Occipital lobe (tissue), 1 donor: ENCODE measurements at regions not wholly inside any gene's neighbourhood (a gene's known extent, or its start where the extent isn't known, plus 50 kb on each side); places are given as distances from the start of the nearest gene placed in this dataset.

Experiments
- DNase-seq: peaks from one replicate; lab custom pipeline; 2025; lab: John Stamatoyannopoulos, UW

DNA sequence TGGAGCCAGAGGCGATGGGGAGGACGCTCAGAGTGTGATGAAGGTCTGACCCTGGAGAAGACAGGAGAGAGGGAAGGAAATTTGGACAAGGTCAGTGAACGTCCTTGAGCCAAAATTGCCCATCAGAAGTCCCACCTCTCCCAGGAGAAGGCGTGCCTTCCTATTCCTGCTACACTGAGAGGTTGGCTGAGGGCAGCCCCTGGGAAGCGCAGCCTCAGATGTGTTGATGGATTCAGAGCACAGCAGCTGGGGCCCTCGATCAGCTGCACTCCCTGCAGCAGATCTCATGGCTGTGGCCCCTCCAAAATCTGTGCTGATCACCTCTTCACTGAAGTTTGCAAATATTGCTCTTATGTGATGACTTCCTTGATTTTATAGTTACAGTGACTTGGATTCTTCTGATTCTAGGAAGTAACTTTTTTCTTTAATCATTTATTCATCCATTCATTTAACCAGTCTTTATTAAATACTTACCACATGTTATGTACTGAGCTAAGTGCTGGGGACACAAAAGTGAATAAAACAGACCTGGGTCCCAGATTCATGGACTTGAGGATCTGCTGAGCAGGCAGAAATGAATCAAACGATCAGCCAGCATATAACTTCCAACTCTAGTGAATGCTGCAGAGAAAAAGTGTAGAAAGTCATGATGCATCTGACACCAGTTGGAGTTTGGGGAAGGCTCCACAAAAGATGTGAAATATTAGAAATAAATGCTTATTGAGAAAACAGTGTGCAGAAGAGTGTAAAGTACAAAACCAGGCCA lies 69.6 kb upstream of the ARMC2 start:
- no peak for DNase-seq

DNA sequence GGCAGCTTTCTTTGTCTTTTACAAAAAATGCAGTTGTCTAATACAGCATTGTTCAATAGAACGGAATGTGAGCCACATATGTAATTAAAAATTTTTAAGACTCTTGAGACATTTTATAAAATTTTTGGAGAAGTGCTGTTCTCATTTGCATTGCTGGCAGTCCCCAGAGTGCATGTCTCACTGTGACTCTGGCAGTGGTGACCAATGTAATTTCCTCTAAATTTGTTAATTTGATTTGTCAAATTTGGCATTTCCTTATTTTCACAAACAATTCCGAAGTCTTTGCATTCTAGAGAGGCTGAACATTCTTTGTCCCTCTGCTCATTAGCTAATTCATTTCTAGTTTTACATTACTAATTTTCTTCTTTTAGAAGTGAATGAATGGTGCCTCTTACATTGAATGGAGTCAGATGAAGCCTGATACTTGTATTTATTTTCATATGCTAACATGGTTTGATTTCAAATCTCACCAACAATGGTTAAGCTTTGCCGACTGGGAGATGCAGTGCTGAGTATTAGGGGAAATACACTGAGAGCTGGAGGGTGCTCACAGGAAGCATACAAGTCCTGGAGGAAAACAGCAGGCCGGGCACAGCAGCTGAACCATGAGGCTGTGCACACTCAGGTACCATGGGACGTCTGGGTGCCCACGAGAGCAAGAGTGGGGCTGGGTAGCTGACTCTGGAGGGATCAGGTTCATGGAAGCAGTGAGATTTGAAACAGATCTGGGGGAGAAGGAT lies 68.5 kb upstream of the ARMC2 start:
- no peak for DNase-seq

DNA sequence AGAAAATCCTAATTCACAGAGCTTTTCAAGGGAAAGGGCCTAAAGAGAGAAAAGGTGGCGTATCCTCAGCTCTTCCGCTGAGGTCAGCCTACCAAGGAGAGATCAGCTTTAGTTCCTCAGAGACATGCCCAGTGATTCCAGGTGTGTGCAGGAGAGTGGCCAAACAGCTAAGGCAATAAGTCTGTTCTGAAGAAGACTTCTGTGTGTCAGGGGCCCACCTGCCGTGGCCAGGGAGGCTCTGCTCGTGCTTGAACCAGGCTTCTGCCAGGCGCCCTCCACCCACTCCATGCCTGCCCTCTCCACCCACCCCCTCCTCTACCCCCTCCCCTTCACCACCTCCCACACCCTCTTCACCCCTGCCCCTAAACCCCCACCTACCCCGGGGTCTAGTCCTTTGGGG lies 67.4 kb upstream of the ARMC2 start:
- DNase-seq: no peak

DNA sequence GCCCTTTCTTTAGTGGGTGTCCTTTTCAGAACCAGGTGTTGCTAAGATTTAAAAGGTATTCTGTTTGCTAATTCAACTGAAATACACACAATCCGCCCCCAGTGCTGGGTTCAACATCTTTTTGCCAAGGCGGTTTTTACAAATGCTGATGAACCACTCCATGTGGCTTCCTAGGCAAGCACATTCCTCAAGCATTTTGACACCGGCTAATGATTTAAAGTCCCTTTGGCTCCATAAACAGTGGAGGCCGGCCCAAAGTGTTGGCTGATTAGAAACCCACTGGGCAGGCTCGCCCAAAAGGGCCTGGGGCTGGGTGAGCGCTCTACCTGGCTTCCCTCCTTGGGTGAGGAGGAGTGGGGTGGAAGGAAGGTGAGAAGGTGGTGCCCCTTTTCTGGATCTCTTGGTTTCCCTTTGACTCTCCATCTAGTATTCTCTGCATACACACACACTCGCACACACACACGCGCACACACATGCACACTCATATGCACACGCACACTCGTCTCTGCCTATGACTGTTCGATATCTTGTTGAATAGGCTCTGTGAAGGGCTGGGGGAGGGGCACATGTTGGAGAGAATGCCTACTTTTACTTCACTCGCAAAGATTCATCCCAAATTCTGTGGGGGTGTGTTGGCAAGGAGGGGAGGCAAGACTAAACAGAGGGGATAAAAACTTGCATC lies 66.7 kb upstream of the ARMC2 start:
- no peak for DNase-seq

DNA sequence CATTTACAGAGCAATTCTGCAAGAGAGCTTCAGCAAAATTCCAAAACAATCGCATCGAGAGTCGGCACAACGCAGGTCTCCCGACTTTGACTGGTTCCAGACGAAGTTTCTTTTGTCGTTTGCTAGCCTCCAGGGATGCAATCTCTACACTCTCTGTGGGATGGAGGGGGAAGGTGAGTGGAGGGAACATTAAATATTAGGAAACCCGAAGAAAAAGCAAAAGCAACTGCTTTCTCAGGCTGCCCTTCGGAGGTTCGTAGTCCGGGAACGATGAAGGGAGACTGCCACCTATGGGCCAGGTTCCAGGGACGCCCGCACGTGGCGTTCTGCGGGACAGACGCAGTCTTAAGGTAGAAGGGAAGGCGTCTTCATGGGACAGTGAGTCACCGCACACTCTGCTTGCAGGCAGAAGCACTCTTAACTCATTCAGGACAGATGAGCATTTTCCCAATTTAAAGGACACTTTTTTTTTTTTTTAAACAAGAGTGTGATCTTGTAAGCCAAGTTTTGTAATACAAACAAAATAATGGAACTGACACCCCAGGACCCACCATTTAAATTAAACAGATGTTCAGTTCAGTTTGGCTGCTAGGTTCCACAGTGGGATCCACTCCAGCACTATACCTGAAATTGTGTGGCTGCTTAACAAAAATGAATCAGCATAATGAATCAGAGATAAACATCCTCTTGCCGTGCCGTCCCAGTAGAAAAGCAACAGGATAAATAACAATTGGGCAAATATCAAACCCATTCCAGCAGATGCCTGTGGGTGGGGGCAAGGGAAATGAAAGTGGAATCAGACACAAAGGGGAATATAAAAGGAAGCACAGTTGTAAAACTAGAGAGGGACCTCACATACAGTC lies 65.8 kb upstream of the ARMC2 start:
- peak; percentile 65 for DNase-seq

DNA sequence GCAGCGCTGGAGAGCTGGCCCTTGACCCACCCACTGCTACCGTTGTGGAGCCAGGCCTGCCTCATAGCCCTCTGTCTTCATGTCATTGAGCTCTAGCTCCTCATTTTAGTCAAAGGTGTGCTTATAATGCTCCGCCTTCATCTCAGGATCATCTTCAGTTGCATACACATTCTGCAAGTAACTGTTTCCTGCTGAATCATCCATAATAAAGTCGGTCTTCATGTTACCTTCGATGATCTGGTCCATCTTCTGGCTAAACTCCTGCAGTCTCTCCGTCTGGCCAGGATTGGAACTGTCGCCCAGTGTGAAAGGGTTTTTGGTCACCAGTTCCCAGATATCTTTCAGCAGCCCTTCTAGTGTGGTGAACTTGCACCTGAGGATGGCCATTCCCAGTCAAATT lies 62.6 kb upstream of the ARMC2 start:
- no peak for DNase-seq

DNA sequence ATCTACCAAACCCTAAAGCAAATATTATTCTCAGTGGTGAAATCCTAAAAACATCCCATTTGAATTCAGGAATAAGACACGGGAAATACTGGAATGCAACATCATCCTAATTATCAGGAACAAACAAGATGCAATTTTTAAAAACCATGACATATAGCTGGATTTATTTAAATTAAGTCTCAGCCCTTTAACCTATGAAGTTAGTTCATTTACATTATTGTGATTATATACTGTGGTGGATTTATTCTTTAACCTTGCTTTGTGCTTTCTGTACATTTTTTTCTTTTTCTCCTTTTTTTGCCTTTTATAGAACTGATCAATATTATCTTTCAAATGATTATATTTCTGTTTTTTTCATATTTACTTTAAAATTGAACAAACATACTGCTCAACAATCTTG lies 59.8 kb upstream of the ARMC2 start:
- DNase-seq: no peak

DNA sequence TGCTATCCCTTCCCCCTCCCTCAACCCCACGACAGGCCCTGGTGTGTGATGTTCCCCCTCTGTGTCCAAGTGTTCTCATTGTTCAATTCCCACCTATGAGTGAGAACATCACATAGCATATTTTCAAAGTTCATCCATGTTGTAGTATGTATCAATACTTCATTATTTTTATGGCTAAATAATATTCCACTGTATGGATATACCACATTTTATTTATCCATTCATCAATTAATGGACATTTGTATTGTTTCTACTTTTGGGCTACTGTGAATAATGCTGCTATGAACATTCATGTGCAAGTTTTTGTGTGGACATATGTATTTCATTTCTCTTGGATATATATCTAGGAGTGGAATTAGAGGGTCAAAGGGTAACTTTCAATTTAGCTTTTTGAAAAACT lies 58.7 kb upstream of the ARMC2 start:
- no peak for DNase-seq

DNA sequence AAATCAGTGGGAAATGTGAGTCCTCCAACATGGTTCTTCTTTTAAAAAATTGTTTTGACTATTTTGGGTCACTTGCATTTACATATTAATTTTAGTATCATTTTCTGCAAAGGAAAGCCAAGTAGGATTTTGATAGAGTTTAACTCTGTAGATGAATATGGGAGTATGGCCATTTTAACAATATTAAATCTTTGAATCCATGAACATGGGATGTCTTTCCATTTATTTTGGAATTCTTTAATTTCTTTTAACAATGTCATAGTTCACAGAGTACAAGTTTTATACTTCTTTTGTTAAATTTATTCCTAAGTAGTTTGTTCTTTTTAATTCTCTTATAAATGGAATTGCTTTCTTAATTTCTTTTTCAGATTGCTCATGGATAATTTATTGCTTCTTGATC lies 56.5 kb upstream of the ARMC2 start:
- DNase-seq: no peak

DNA sequence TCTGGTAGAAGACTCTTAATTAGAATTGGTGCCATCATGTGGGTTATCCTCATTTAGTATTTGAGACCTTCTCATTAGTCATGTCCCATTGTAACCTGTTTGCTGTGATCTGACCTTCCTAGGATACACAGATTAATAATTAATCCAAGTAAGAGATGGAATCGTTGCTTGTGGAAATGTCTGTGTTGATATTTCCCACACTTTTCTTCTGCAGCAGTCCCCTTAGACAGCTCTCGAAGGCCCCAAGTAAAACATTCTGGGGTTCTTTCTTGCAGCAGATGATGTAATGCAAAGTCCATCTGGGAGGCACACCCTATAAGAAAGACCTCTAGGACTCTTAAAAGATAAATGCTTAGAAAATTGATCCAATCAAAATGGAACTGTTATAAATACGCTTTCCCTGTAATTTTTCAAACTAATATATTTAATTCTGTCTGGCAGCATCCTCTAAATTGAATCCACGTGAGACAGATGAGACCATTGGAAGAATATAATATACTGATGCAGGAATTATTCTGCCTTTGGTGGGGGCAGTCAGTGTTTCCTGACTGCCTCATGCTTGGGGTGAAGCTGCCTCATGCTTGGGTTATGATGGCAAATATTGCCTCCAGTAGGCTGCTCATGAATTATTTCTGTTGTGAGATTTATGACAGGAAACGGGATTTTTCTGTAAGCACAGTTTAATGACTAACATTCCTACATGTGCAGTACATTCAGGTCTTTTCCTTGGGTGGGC lies 54.5 kb upstream of the ARMC2 start:
- DNase-seq: no peak

DNA sequence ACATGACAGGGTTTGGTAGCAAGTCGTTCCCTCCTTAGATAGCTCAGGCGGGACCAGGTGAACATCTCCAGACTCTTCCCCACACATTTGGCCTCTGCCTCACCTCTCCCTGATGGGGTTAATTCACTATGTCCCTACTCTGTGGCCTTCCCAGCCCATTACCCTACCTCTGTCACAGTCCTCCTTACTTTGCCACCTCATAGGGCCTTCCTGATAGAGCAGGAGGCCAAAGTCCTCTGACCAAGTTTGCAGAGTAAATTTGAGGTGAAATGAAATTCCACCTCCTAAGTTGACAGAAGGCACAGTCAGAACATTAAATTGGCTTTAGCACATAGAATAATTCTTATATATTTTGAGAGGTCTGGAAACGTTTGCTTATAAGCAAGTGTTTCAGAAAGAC lies 53.1 kb upstream of the ARMC2 start:
- no peak for DNase-seq

DNA sequence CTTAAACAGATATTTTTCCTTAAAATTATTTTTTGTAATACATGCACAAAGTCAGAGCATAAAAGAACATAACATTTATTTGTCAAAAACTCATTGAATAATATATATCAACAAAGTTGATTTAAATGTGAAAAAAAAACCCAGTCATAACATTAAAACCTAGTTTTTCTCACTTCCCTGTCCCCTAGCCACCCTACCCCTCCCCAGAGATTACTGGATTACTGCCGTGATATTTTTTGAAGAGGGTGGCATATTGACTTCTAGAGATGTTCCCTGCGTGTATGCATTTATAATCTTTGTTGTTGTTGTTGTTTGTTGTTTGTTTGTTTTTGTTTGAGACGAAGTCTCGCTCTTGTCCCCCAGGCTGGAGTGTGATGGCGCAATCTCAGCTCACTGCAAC lies 52.4 kb upstream of the ARMC2 start:
- no peak for DNase-seq

DNA sequence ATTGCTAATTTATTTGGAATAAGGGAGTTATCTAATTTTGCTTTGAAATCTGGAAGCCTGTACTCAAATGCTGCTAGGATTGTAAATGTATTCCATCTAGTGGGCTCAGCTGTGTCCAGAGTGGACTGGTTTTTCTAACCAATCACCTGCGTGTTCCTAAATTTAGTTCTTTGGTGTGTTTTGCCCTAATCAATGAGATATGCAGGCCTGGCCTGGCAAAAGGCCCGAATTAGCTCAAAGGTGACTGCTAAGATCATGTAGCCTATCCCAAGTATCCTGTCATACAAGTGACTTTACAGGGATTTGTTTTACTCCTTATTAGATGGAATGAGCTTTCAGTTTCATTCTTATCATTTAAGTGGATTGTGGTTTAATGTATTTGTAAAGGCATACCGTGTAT lies 51.3 kb upstream of the ARMC2 start:
- DNase-seq: no peak

DNA sequence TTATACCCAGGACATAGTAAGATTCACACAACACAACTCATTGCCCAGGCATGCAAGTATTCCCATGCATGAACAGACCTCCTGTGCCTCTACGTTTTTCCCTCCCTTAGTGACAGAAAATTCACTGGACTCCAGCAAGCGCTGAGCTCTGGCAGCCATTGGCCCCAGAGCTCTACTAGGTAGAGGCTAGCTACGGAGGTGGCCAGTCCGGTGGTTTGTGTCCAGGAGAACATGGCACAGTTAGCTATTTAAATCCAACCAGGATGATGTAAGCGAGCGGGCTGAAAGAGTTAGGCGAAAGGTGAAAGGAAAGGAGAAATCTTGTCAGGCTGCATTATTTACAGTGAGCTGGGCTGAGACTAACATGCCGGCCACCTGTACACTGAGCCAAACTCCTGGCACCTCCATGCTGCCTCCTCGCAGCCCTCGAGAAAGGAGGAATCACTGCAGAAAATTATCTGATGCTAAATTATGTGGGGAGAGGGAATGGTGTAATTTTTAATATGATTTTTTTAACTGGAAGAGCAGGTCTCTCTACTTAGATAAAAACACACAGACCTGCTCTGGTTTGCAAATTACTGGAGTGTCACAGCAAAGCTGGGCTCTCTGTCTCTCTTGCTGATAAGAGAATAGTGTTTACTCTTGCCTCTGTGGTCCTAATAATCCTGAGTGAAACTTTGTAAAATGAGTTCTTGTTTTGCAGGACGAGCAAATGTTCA lies 50.1 kb upstream of the ARMC2 start:
- DNase-seq: no peak
